HCT116 (cell line): ENCODE measurements at regions not wholly inside any gene's neighbourhood (a gene's known extent, or its start where the extent isn't known, plus 50 kb on each side); places are given as distances from the start of the nearest gene placed in this dataset.

ENCODE experiments used
- ATAC-seq: fragments of 200-7000 bp; cut with Tn5 transposase; 2 replicates; pipeline ENCODE4 v1.9.1; 2020; ENCODE audit warnings: mild to moderate bottlenecking, moderate library complexity
- BruUV-seq: library from RNA; stranded (reverse); fragments of 400-500 nt; replicated peaks from 2 replicates; lab custom pipeline; 2021; lab: Mats Ljungman, UMichigan
- CTCF ChIA-PET: fragments of 300-600 bp; sonication (Branson Sonifier 250); formaldehyde crosslinking; loops from one replicate; lab custom pipeline; 2021; ENCODE audit warnings: antibody characterized with exemption; lab: Charles Lee
- POLR2A ChIA-PET: fragments of 300-600, 350-600 bp; sonication (Branson Sonifier 250); formaldehyde crosslinking; loops from one replicate; lab custom pipeline; 2021; ENCODE audit warnings: antibody characterized with exemption; lab: Charles Lee
- RAD21 ChIA-PET, 2 experiments: fragments of 300-600 bp; sonication (Branson Sonifier 250); formaldehyde crosslinking; loops; one replicate each; lab custom pipeline; 2023; ENCODE audit warnings: low total read pairs in 2 of 2; ENCODE audit not compliant: uncharacterized antibody in 2 of 2, unreplicated experiment in 2 of 2, low non-redundant PET in 1 of 2; lab: Charles Lee
- DNase-seq: peaks from one replicate; pipeline ENCODE4 v3.0.0-alpha.2; 2010; ENCODE audit warnings: low read depth, low spot score
- H2AFZ ChIP-seq: fragments of 200-600 bp; shearing (Covaris generic), sonication (generic); 2 replicates; pipeline ENCODE4 v1.6.1; 2017; ENCODE audit warnings: low read depth, mixed run types, mixed read lengths, antibody characterized with exemption, low read length; ENCODE audit not compliant: poor library complexity, severe bottlenecking
- H3K27ac ChIP-seq: 2 replicates; pipeline ENCODE4 v1.5.1; 2012; ENCODE audit warnings: low read depth, low read length
- H3K27me3 ChIP-seq: fragments of 200-600 bp; sonication (generic); 2 replicates; pipeline ENCODE4 v1.6.1; 2016; ENCODE audit warnings: mixed run types, low read length, mixed read lengths; ENCODE audit not compliant: insufficient read depth
- H3K36me3 ChIP-seq, 2 experiments: fragments of 200-500 bp in 1 of 2; fragments of 200-600 bp in 1 of 2; sonication (Bioruptor generic) in 1 of 2; sonication (generic) in 1 of 2; 2 replicates each; pipeline versions ENCODE4 v1.5.1 to v1.6.1; 2014 to 2016; ENCODE audit warnings: low read length in 2 of 2, inconsistent platforms in 1 of 2, mixed read lengths in 1 of 2, mixed run types in 1 of 2; ENCODE audit not compliant: insufficient read depth in 2 of 2, control insufficient read depth in 1 of 2
- H3K4me1 ChIP-seq, 2 experiments: fragments of 200-600 bp in 1 of 2; sonication (generic) in 1 of 2; 2 replicates each; pipeline versions ENCODE4 v1.5.1 to v1.6.1; 2012 to 2017; ENCODE audit warnings: low read length in 2 of 2, inconsistent platforms in 1 of 2, mild to moderate bottlenecking in 1 of 2, mixed read lengths in 1 of 2, mixed run types in 1 of 2, moderate library complexity in 1 of 2; ENCODE audit not compliant: insufficient read depth in 2 of 2, control insufficient read depth in 1 of 2
- H3K4me2 ChIP-seq: fragments of 200-600 bp; sonication (generic); 2 replicates; pipeline ENCODE4 v1.6.1; 2017; ENCODE audit warnings: mixed run types, low read length, mixed read lengths
- H3K4me3 ChIP-seq, 2 experiments: fragments of 200-600 bp in 1 of 2; sonication (generic) in 1 of 2; replicated peaks in 1 of 2; 2 replicates each; pipeline ENCODE4 v1.5.1; 2011 to 2016; ENCODE audit warnings: low read length in 2 of 2, control low read depth in 1 of 2, low read depth in 1 of 2, mild to moderate bottlenecking in 1 of 2, mixed read lengths in 1 of 2, mixed run types in 1 of 2
- H3K79me2 ChIP-seq: fragments of 200-600 bp; sonication (generic); 2 replicates; pipeline ENCODE4 v1.6.1; 2017; ENCODE audit warnings: mild to moderate bottlenecking, mixed run types, low read length, moderate library complexity, mixed read lengths; ENCODE audit not compliant: insufficient read depth
- H3K9ac ChIP-seq: fragments of 200-600 bp; sonication (generic); 2 replicates; pipeline ENCODE4 v1.6.1; 2016; ENCODE audit warnings: low read length, mixed read lengths
- H3K9me2 ChIP-seq: fragments of 200-600 bp; sonication (generic), shearing (Covaris generic); 2 replicates; pipeline ENCODE4 v1.6.1; 2017; ENCODE audit warnings: mixed run types, mild to moderate bottlenecking, moderate library complexity; ENCODE audit not compliant: insufficient read depth
- H3K9me3 ChIP-seq, 2 experiments: fragments of 200-500 bp in 1 of 2; fragments of 200-600 bp in 1 of 2; sonication (Bioruptor generic) in 1 of 2; sonication (generic) in 1 of 2; 2 replicates each; pipeline ENCODE4 v1.6.1; 2014 to 2017; ENCODE audit warnings: low read length in 2 of 2, mixed read lengths in 2 of 2, inconsistent platforms in 1 of 2, low read depth in 1 of 2, mild to moderate bottlenecking in 1 of 2, mixed run types in 1 of 2, moderate library complexity in 1 of 2; ENCODE audit not compliant: control insufficient read depth in 1 of 2, insufficient read depth in 1 of 2
- H4K20me1 ChIP-seq: fragments of 200-600 bp; sonication (generic), shearing (Covaris generic); 2 replicates; pipeline ENCODE4 v1.6.1; 2017; ENCODE audit warnings: mixed run types, mild to moderate bottlenecking, moderate library complexity; ENCODE audit not compliant: insufficient read depth
- ATF3 ChIP-seq: IDR thresholded peaks from 2 replicates; pipeline ENCODE4 v1.6.1; 2012
- EGR1 ChIP-seq: IDR thresholded peaks from 2 replicates; pipeline ENCODE4 v1.6.1; 2012; ENCODE audit warnings: low read depth
- ELF1 ChIP-seq: IDR thresholded peaks from 2 replicates; pipeline ENCODE4 v1.6.1; 2012; ENCODE audit warnings: low read depth, borderline replicate concordance
- EZH2 ChIP-seq: fragments of 200-600 bp; sonication (generic); IDR thresholded peaks from 2 replicates; pipeline ENCODE4 v1.6.1; 2017; ENCODE audit warnings: antibody characterized with exemption, mixed run types
- POLR2A ChIP-seq: IDR thresholded peaks from 2 replicates; pipeline ENCODE4 v1.7.0; 2011; ENCODE audit warnings: borderline replicate concordance; ENCODE audit not compliant: insufficient read depth, insufficient read length; ENCODE audit errors: extremely low read depth
- RAD21 ChIP-seq: IDR thresholded peaks from 2 replicates; pipeline ENCODE4 v1.6.1; 2012; ENCODE audit warnings: low read depth, mild to moderate bottlenecking
- REST ChIP-seq: IDR thresholded peaks from 2 replicates; pipeline ENCODE4 v1.6.1; 2012; ENCODE audit warnings: low read depth
- SIN3A ChIP-seq: IDR thresholded peaks from 2 replicates; pipeline ENCODE4 v1.6.1; 2012; ENCODE audit warnings: low read depth
- SP1 ChIP-seq: IDR thresholded peaks from 2 replicates; pipeline ENCODE4 v1.6.1; 2012; ENCODE audit warnings: low read depth
- TCF7L2 ChIP-seq: IDR thresholded peaks from 2 replicates; pipeline ENCODE4 v1.7.0; 2011; ENCODE audit warnings: borderline replicate concordance, inconsistent platforms; ENCODE audit not compliant: insufficient read depth, insufficient read length; ENCODE audit errors: extremely low read depth
- YY1 ChIP-seq: IDR thresholded peaks from 2 replicates; pipeline ENCODE4 v1.6.1; 2011; ENCODE audit warnings: low read length, low read depth, moderate library complexity, mild to moderate bottlenecking; ENCODE audit not compliant: insufficient replicate concordance; ENCODE audit errors: extremely low read depth
- ZBTB33 ChIP-seq: IDR thresholded peaks from 2 replicates; pipeline ENCODE4 v1.6.1; 2011; ENCODE audit warnings: mild to moderate bottlenecking, low read length, moderate library complexity; ENCODE audit not compliant: insufficient replicate concordance; ENCODE audit errors: extremely low read depth
- ZNF274 ChIP-seq: fragments of 200-500 bp; sonication (Bioruptor generic); IDR thresholded peaks from 2 replicates; pipeline ENCODE4 v1.6.1; 2014; ENCODE audit warnings: mild to moderate bottlenecking, low read depth, low read length, inconsistent platforms
- intact Hi-C: fragments of 100-400 bp; cut with micrococcal nuclease; formaldehyde crosslinking; loops from 2 replicates; pipeline ENCODE4 v1.10.0; 2022

- no peaks in the 10 kb centered on the region for H4K20me1 ChIP-seq
- no peak overlapping the region for H3K4me3 ChIP-seq
- no peak overlapping the region for H3K4me2 ChIP-seq
- intact Hi-C loops = no loop called here
- H3K27ac ChIP-seq = no peak overlapping the region
- DNase-seq (no peak), ATAC-seq (no peak)
- H3K4me1 ChIP-seq = no peaks in the 10 kb centered on the region
- no TSS peak for BruUV-seq
- TF ChIP-seq ZBTB33 (no peak), TCF7L2 (no peak), SP1 (no peak), YY1 (no peak), EZH2 (no peak), ELF1 (no peak)
- no peaks in the 10 kb centered on the region for H3K79me2 ChIP-seq
- H3K36me3 ChIP-seq = no peaks in the 10 kb centered on the region
- ChIA-PET CTCF (no interaction called here), POLR2A (no interaction called here), RAD21 (no interaction called here)
- no peaks in the 10 kb centered on the region for H3K9me2 ChIP-seq
- H3K9me3 ChIP-seq = peaks cover 12 to 23% of the 10 kb centered on the region in 2 experiments; a peak in 2 of 4 replicates
- no peaks in the 10 kb centered on the region for H3K27me3 ChIP-seq
- no peak overlapping the region for H2AFZ ChIP-seq
- no peak overlapping the region for H3K9ac ChIP-seq
These were observed 1129.9 kb downstream of the TAF11L14 start for GRCh38 chr5:18764161-18764560.

GRCh38 chr5:18765304-18765703 lies 1131.0 kb downstream of the TAF11L14 start:
- ChIA-PET CTCF (no interaction called here), POLR2A (no interaction called here), RAD21 (no interaction called here)
- intact Hi-C loops = no loop called here
- H3K27ac ChIP-seq = no peak overlapping the region
- H3K4me1 ChIP-seq = no peaks in the 10 kb centered on the region
- BruUV-seq = no TSS peak
- no peaks in the 10 kb centered on the region for H4K20me1 ChIP-seq
- no peaks in the 10 kb centered on the region for H3K79me2 ChIP-seq
- H2AFZ ChIP-seq = no peak overlapping the region
- peaks cover 12 to 18% of the 10 kb centered on the region in 2 experiments; a peak in 2 of 4 replicates for H3K9me3 ChIP-seq
- no peak overlapping the region for H3K4me2 ChIP-seq
- no peak overlapping the region for H3K4me3 ChIP-seq
- no peaks in the 10 kb centered on the region for H3K36me3 ChIP-seq
- H3K9ac ChIP-seq = no peak overlapping the region
- H3K27me3 ChIP-seq = no peaks in the 10 kb centered on the region
- ATAC-seq (no peak), DNase-seq (no peak)
- no peaks in the 10 kb centered on the region for H3K9me2 ChIP-seq
- TF ChIP-seq SIN3A = no peak
- no peak for TF ChIP-seq POLR2A
- no peak for TF ChIP-seq ZBTB33
- TF ChIP-seq ELF1 = no peak
- no peak for TF ChIP-seq RAD21
- TF ChIP-seq ATF3 = no peak
- no peak for TF ChIP-seq REST
- no peak for TF ChIP-seq ZNF274
- no peak for TF ChIP-seq EGR1
